ENCODE measurements at regions not wholly inside any gene's neighbourhood (a gene's known extent, or its start where the extent isn't known, plus 50 kb on each side); places are given as distances from the start of the nearest gene placed in this dataset.
"Not testable (repeated sequence)": the region's sequence is repeated elsewhere in the genome, so short reads cannot be mapped to it uniquely, and the experiment has no call there.

DNA sequence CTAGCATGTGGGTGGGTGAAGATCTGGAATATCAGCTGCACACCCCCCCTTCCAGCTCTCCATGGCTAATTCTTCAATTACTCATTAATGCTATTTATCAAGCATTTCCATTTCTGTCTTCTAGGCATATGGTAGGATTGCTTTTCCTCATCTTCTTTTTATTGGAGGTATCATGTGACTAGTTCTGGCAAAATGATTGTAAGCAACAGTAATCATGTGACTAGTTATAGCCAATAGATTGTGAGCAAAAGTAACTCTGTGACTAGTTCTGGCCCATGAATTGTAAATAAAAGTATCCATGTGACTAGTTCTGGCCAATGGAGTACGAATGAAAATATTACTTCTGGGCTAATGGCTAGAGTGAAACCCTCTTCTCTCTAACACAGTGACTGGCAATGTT, 107.0 kb upstream of the TMEM132E start:
- no peak for DNase-seq

DNA sequence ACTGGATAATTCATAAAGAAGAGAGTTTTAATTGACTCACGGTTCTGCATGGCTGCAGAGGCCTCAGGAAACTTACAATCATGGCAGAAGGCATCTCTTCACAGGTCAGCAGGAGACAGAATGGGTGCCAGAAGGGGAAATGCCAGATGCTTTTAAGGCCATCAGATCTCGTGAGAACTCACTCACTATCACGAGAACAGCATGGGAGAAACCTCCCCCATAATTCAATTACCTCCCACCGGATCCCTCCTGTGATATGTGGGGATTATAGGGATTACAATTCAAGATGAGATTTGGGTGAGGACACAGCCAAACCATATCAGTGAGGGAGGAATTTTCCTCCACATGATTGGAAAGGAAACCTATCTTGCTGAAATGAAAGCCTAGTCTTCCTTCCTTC, 108.1 kb upstream of the TMEM132E start:
- not testable (repeated sequence) for DNase-seq

DNA sequence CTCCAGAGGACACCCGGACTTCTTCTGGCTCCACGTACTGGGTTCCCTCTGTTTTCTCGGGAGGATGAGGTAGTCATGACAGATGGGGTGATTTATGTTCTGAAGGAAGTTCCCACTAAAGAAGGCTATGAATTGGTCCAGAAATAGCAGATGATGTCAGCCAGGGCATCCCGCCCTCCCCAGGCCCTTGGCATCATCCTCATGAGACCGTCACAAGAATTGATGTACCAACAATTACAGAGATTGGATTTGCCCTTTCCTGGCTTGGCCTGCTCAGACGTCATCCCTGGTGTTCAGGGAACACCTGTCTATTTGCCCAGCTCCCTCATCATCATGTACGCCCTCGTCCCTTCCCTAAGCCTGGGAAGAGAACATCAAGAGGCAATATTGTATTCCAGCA, 102.8 kb upstream of the CCL1 start:
- DNase-seq, result no peak

DNA sequence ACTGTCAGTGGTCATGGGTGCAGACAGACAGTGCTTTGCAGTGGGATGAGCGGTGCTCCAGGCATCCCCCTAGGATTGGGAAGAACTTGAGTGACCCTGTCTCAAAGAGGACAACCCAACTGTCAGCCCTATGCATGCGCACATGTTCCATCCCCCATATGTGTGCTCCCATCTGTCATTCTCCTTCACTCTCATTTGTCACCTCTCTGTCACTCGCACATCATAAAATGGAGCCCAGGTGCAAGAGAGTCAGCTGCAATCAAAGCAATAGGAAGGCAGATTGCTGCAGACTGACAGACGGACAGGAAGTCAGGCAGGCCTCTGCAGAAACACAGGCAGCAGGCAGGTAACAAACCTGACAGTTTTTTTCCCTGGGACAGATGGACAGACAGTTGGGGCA, 101.8 kb upstream of the CCL1 start:
- no peak for DNase-seq

DNA sequence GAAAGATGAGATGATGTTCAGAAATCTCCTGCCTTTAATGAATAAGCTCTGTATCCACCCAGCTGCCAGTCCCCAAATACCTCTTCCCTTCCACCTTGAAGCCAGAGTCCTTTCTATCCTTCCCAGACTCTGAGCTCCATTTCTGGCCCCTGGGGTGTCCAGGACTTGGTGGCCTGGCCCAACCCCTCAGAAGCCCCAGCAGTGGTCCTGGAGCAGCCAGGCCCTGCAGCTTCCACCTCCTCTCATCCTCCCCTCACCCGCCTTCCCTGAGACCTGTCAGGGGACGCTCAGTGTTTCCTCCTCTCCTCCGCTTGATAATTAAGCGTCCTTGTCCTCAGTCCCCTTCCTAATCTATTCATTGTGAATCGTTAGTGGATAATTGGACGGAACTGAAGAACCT, 95.2 kb upstream of the CCL1 start:
- DNase-seq, result no peak

DNA sequence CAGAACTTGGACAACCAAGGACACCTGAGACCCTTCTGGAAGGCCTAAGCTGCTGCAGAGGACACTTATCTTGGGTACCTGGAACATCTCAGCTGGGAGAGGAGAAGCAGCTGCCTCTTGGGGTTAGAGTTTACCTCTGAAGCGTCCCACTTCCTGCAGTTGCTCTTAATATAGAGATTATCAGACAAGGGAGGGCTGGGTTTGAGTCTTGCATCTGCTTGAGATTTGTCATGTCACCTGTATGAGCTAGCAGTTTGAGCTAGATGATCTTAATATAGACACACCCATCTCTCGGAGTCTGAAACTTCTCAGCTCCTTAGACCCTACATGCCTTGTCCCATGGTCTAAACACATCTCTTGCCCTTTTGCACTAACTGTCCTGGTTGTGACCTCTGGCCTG, 93.1 kb upstream of the CCL1 start:
- no peak for DNase-seq

DNA sequence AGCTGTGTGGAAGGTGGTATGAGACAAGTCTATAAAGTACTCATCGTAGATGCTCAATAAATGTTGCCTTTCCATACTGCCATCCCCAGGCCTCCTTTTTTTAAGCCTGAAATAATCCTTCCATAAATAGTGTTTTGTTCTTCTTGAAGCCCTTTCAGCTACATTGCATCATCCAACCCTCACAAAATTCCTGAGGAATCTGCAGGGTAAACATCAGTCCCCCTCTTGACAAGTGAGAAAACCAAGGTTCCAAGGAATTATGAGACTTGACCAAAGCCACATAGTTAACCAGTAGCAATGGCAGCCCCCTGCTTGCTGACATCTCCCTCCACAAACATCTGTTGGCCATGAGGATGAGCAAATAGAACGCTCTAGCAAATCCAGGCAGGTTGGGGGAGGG, 89.7 kb upstream of the CCL1 start:
- no peak for DNase-seq

DNA sequence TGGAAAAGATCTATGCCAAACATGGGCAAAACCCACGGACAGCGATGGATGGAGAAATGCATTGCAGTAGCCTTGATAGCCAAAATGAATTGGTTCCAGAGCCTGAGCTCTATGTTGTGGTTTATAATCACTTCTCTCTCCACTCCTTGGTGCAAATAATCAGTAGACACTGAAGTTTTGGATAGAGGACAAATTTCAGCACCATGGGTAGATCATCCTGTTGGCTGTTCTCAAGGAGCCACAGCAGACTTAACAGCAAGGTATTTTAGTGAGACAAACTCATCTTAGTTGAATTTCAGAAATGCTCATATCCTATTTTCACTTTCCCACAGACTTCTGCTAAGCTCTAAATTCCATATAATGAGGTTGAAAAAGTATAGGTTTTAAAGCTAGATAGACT, 88.3 kb upstream of the CCL1 start:
- no peak for DNase-seq

DNA sequence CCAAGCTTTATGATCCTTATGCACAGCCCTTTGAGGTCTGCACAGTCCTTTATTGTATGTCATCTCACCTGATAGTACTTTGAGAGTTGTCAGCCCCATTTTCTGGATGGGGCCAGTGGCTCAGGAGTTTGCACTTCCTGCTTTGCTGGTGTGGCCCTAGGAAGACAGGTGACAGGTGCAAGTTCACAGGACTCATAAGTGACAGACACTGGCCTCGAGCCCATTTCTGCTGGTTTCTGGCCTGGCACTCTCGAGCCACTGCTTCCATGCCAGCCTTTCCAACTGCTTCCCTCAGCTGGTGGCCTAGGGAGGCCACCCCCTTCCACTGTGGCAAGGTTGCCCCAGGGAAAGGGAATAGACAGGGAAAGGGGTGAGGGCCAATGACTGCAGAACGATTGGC, 84.4 kb upstream of the CCL1 start:
- no peak for DNase-seq

DNA sequence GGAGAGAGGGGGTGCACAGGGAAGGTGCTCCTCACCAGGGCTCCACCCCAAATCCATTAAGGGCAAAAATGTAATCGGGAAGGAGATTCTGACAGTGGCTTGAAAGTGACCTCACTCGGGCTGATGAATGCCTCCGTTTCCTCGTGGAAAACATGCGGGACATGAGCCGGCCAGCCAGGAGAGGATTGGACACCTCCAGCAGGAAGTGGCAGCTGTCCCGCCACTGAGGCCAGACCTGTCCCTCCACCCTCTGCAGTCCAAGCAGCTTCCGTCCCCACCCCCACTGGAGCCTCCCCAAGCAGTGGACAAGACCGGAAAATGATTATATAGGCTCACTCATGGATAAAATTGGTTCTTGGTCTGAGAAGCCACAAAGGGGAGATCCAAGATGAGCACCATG, 82.1 kb upstream of the CCL1 start:
- DNase-seq, result no peak

DNA sequence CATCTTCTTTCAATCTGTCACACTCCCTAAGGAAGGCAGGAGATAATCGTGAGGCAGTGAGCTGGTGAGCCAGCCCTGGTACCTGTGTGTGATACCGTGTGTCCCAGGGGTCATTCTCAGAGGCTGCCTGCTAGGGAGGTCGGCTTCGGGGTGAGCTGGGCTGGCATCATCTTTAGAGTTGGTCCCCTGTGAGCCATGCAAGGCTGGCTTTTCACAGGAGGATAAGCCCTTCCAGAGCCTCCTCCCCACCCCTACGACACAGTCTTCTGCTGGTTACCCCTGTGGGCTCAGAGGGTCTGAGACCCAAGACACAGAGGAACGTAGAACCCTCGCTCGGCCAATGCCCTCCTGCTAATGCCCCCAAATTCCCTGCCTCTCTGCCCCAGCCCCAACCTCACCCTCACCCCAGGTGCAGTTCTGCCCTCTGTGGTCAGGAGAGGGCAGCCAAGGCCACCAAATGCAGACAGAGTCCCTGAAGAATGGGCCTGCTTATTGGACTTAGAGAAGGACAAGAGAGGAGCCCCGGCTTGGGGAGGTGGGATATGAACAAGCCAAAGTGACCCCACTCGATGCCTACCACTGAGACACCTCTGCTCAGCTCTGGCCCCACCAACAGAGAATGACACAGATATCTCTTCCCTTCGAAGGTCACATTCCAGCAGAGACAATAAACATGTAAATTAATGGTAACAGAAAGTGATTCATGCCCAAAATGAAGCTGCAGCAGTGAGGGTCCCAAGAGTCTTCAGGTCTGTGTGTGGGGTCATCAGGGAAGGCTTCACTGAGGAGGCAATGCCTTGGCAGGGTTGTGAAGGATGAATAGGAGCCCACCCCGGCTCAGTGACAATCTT, 80.8 kb upstream of the CCL1 start:
- DNase-seq, result no peak

DNA sequence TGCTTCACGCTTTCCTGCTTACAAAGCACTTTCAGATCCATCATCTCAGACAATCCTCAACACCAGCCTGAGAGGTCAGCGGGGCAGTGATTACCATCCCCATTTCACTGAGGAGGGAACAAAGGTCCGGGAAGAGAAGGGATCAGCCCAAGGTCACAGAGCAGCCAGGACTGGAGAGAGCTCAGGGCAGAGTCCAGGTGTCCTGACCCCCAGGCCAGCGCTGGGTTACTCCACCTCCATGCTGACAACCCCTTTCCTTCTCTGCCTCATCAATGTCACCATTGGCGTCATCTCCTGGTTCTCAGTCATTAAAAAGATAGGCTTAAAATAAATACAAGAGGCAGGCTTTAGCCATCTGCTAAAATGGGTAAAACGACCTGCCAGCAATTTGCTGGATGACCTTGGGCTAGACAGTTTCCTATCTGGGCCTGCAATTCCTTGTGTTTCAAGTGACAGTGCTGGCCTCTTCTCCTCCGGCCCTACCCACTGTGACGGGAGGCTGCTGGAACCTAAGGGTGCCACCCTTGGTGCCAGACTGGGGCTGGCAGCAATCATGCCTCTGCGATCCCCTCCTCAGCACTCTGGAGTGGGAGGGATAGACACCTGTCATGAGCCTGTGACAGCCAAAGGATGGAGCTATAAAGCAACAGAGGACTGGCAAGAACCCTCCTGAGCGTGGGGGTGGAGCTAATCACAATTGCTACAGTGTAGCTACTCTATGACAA, 79.5 kb upstream of the CCL1 start:
- DNase-seq, result no peak

DNA sequence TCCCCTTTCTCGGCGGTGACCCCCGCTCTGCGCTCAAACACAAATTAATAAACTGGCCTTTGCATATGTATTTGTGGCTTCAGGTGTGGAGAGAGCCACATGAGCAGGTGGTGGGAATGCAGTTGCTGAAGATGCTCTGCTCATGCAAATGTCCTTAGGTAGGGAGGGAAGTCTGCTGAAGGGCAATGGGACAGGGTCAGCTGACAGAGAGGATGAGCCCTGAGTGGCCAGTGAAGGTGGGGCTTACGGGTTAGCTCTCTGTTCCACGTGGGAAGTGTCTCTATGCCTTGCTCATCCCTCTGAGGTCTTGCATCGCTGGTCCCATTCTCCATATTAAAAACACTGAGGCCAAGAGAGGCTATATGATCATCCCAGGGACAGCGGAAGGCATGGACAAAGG, 74.2 kb upstream of the CCL1 start:
- DNase-seq, result no peak

DNA sequence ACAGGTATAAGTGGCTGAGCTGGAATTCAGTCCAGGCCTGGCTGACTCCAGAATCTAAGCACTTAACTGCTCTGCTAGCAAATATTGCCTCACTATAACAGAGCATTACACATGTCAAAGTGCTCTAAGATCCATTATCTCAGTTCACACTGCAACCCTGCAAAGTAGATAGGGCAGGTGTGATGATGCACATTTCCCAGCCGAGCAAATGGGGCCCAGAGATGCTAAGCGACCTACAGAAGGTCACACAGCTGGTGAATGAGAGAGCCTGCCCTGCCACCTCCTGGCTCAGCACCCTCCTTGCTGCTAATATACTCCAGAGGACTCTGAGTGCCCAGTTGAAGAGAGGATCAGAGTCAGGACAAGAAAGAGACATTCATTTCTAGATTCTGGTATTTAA, 73.6 kb upstream of the CCL1 start:
- DNase-seq, result no peak

DNA sequence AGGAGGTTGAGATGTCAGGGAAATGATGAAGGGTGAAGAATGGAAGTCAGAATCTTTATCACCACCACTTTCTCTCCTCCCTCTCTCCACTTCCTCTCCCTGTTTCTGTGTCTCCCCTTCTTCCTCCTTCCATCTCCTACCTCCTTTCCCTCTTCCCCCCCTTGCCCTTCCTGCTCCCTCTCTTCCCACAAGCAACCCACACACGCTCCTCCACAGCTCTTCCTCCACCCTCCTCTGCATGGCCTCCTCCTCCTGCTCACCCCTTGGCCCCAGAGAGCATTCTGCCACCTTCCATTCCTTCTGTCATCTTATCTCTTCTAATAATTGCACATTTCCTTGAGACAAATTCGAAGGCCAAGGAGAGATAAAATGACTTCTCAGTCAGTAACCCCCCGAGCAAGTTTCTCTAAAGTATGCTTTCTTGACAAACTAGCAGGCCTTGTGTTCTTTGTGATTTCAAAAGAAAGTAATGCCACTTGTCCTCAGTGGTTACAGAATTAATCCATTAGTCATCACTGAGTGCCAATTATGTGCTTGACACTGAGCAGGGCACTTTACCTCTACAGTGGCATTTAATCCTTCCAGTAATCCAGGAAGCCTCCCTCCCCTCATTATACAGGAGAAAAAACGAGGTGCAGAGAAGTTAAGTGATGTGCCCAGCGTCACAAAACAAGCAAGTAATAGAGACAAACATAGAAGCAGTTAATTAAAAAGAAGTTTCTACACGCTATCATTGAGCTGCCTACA, 72.3 kb upstream of the CCL1 start:
- no peak for DNase-seq

DNA sequence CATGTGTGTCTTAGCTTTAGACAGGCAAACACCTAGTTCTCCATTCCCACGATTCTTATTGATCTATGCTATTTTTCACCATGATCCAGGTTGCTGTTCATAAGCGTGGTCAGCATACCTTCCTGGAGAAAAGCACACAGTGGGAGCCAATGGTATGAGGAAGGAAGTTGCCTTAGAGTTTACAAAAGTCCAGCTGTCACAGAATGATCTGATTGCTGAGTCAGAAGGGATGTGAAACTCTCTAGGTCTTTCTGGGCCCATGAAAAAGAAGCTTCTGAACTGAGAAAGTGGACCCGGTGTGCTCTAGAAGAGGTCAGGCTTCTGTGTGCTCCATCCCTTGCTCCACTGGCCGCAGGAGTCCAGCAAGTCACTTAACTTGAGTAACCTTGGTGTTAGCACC, 71.0 kb upstream of the CCL1 start:
- no peak for DNase-seq

DNA sequence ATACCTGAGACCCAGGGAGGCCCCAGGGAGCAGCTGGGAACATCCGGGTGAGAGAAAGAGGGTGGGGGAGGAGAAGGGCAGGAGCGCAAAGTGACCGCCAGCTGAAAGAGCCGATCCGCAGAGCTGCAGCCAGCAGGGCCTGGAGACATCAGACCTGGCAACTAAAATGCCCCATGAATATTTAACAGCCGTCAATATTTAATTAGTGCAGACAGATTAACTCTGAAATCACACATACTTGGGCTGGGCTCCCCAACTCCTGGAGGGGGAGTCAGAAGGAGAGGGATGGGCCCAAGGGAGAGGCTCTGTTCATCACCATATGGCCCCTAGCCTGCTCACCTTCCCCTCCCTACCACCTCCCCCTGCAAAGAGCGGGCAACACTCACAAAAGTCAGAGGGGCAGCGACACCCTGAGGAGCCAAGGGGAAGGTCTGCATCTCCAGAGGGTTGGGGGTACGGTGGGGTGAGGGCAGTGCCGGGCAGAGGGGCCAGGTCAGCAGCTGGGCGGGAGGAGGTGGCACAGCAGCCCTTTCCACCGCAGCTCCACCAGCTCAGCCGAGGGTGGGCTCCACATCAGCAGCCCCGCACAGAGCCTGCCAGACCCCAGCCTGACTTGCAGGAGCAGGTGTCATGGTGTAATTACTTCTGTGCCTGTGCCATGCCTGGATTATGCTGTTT, 61.9 kb upstream of the CCL1 start:
- no peak for DNase-seq

DNA sequence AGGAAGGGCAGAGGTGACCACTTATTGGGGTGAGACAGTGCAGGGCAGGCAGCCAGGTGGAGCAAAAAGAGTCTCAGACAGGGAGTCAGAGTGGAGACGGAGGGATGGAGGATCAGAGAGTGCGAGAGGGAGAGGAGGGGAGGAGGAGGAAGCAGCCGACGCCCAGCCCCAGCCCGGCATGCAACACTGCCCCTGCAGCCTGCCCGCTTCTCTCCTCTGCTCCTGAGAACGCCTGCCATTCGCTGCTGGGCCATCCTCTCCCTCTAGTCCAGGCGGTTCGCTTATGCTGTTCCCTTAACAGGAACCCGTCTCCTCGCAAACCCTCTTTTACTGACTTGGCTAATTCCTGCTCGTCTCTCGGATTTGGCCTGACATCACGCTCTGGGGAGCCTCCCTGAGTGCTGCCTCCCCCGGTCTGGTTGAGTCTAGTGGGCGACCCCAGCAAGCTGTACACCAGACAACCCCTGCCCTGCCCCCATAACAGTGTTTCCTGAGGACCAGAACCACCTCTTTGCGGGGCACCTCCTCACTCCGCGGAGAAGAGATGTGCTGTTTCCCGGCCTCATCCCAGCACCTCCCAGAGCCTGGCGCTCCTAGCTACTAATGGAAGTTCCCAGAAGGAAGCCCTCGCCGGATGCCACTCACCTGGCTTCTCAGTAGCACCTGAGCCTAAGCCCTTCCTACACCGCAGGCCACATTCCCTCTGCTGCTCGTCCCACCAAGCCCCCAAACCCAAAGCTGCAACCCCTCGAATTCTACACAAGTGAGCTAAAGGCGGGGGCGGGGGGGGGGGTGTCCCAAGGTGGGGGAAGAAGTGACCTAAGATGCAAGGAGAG, 61.2 kb upstream of the CCL1 start:
- no peak for DNase-seq

DNA sequence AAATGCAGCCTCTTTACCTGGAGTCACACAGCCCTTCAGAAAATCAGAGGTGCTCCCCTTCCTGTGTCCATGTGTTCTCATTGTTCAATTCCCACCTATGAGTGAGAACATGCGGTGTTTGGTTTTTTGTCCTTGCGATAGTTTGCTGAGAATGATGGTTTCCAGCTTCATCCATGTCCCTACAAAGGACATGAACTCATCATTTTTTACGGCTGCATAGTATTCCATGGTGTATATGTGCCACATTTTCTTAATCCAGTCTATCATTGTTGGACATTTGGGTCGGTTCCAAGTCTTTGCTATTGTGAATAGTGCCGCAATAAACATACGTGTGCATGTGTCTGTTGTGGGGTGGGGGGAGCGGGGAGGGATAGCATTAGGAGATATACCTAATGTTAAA, 60.3 kb upstream of the CCL1 start:
- DNase-seq, result not testable (repeated sequence)

DNA sequence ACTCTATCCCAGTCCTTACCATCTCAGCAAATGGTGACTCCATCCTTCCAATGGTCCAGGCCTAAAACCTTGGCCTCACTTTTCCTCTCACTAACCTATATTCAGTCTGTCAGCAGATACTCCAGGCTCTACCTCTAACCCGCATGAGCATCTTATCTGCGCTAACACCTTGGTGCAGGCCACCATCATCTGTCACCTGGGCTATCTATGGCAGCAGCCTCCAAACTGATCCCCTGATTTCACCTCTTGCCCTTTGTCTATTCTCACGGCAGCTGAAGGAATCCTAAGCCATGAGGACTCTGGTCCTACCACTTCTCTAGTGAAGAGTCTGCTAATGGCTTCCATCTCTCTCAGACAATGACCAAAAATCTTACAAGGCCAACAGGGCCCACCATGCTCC, 57.9 kb upstream of the CCL1 start:
- no peak for DNase-seq

DNA sequence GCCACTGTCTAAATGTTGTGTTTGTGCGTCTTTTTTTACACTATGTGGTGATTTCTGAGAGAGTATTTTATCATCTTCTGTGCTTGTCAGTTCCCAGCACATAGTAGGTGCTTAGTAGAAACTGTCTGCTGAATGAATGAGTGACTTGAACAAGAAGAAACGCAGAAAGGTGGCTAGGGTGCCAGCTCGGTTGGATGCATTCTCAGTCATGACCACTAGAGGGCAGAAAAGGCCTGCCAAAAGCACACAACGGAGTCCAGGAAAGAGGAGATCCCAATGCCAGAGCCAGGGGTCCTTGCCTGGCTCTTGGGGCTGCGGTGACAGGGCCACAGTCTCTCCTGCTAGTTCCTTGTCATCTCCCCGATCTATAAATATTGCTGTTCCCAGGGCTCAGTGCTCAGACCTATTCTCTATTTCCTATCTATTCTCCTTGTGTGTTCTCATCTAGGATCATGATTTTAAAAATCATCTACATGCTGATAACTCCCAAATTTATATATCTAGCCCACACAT, 57.3 kb upstream of the CCL1 start:
- peak; percentile 27 for DNase-seq

DNA sequence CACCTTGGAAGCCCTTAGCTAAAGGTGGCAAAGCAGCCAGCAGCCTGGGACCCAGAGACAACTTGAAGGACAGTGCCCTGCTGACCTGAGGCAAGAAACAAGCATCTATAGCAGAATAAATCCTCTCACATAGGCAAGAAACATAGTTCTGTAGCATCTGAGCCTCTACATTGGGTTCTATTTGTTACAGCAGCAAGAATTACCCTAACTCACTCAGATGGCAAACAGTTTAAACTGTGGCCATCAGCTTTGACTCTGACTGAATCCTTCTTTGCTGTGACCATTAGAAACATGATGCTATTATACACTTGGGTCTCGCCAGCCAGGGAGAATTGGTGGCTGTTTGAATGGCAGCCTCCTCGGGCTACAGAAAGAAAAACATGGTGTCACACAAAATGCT, 53.1 kb upstream of the CCL1 start:
- no peak for DNase-seq

All from right kidney (tissue), 1 donor.